Uterus (tissue), 2 donors: ENCODE measurements at regions not wholly inside any gene's neighbourhood (a gene's known extent, or its start where the extent isn't known, plus 50 kb on each side); places are given as distances from the start of the nearest gene placed in this dataset.

Experiments used
- POLR2A ChIP-seq, 2 donors: fragments of 450-650 bp; IDR thresholded peaks; one replicate each; pipeline ENCODE4 v1.6.1; 2016; ENCODE audit warnings: antibody characterized with exemption in 2 of 2, mild to moderate bottlenecking in 1 of 2, moderate library complexity in 1 of 2
- TF ChIP-seq, protein P1 (sequence below), 4 experiments: fragments of 200-600 bp in 2 of 4; fragments of 450-650 bp in 2 of 4; sonication (generic) in 2 of 4; IDR thresholded peaks; one replicate each; pipeline ENCODE4 v1.5.1; 2016 to 2019; ENCODE audit warnings: antibody characterized with exemption in 4 of 4, mild to moderate bottlenecking in 2 of 4, moderate library complexity in 1 of 4

- no peak for TF ChIP-seq POLR2A (IDR thresholded peaks at IDR 0.05)
- TF ChIP-seq, protein P1, sequence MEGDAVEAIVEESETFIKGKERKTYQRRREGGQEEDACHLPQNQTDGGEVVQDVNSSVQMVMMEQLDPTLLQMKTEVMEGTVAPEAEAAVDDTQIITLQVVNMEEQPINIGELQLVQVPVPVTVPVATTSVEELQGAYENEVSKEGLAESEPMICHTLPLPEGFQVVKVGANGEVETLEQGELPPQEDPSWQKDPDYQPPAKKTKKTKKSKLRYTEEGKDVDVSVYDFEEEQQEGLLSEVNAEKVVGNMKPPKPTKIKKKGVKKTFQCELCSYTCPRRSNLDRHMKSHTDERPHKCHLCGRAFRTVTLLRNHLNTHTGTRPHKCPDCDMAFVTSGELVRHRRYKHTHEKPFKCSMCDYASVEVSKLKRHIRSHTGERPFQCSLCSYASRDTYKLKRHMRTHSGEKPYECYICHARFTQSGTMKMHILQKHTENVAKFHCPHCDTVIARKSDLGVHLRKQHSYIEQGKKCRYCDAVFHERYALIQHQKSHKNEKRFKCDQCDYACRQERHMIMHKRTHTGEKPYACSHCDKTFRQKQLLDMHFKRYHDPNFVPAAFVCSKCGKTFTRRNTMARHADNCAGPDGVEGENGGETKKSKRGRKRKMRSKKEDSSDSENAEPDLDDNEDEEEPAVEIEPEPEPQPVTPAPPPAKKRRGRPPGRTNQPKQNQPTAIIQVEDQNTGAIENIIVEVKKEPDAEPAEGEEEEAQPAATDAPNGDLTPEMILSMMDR (IDR thresholded peaks at IDR 0.05), result no peak
Observed at GRCh38 chr3:176286476-176287085, 910.7 kb downstream of the TBL1XR1 start.
